IMR-90 (cell line): ENCODE measurements at regions not wholly inside any gene's neighbourhood (a gene's known extent, or its start where the extent isn't known, plus 50 kb on each side); places are given as distances from the start of the nearest gene placed in this dataset.

Experiments used
- ATAC-seq: fragments of 200-7000 bp; cut with Tn5 transposase; 2 replicates; pipeline ENCODE4 v1.9.1; 2020; ENCODE audit warnings: low read depth, mild to moderate bottlenecking, moderate library complexity
- BruUV-seq: library from RNA; stranded (reverse); fragments of 400-500 nt; replicated peaks from 2 replicates; lab custom pipeline; 2021; lab: Mats Ljungman, UMichigan
- CTCF ChIA-PET: fragments of 300-600 bp; formaldehyde crosslinking; extraction: SDS; loops from one replicate; lab custom pipeline; 2021; ENCODE audit warnings: antibody characterized with exemption; lab: Yijun Ruan, JAX
- POLR2A ChIA-PET: fragments of 300-600 bp; sonication (Branson Sonifier 250); formaldehyde crosslinking; loops from one replicate; lab custom pipeline; 2022; ENCODE audit warnings: antibody characterized with exemption; ENCODE audit not compliant: unreplicated experiment; lab: Charles Lee
- DNase-seq: peaks from one replicate; pipeline ENCODE4 v3.0.0; 2013
- H2AFZ ChIP-seq: replicated peaks from 2 replicates; pipeline ENCODE3; 2013; ENCODE audit warnings: low read length, mild to moderate bottlenecking; ENCODE audit not compliant: poor library complexity
- H2AK5ac ChIP-seq: 2 replicates; pipeline ENCODE4 v1.6.1; 2013; ENCODE audit warnings: low read depth, low read length, inconsistent platforms
- H2AK9ac ChIP-seq: replicated peaks from 2 replicates; pipeline ENCODE3; 2013; ENCODE audit warnings: mild to moderate bottlenecking, low read depth, low read length, moderate library complexity; ENCODE audit not compliant: poor library complexity
- H2BK120ac ChIP-seq: 2 replicates; pipeline ENCODE4 v1.6.1; 2013; ENCODE audit warnings: low read depth, low read length, inconsistent platforms
- H2BK15ac ChIP-seq: 3 replicates; pipeline ENCODE4 v1.6.1; 2013; ENCODE audit warnings: low read depth, low read length, inconsistent platforms
- H2BK20ac ChIP-seq: 2 replicates; pipeline ENCODE4 v1.6.1; 2013; ENCODE audit warnings: low read depth, mild to moderate bottlenecking, inconsistent platforms, low read length, moderate library complexity
- H2BK5ac ChIP-seq: 2 replicates; pipeline ENCODE4 v1.6.1; 2013; ENCODE audit warnings: mild to moderate bottlenecking, low read depth, low read length, inconsistent platforms; ENCODE audit not compliant: poor library complexity, severe bottlenecking
- H3K14ac ChIP-seq: replicated peaks from 2 replicates; pipeline ENCODE4 v1.6.1; 2013; ENCODE audit warnings: low read depth, low read length, inconsistent platforms
- H3K18ac ChIP-seq: 2 replicates; pipeline ENCODE4 v1.6.1; 2013; ENCODE audit warnings: low read depth, low read length, control low read depth
- H3K23ac ChIP-seq: 2 replicates; pipeline ENCODE4 v1.6.1; 2013; ENCODE audit warnings: low read depth, low read length, inconsistent platforms
- H3K27ac ChIP-seq: 2 replicates; pipeline ENCODE4 v1.5.1; 2013; ENCODE audit warnings: mild to moderate bottlenecking, control low read depth, low read length; ENCODE audit not compliant: insufficient read depth
- H3K27me3 ChIP-seq: 2 replicates; pipeline ENCODE4 v1.6.1; 2013; ENCODE audit warnings: low read length; ENCODE audit not compliant: control insufficient read depth, insufficient read depth
- H3K36me3 ChIP-seq: 2 replicates; pipeline ENCODE4 v1.6.1; 2013; ENCODE audit warnings: low read length, mixed read lengths; ENCODE audit not compliant: control insufficient read depth, insufficient read depth
- H3K4ac ChIP-seq: 2 replicates; pipeline ENCODE4 v1.6.1; 2013; ENCODE audit warnings: low read depth, low read length, inconsistent platforms
- H3K4me1 ChIP-seq: 2 replicates; pipeline ENCODE4 v1.6.1; 2013; ENCODE audit warnings: low read length, mixed read lengths; ENCODE audit not compliant: control insufficient read depth, insufficient read depth
- H3K4me2 ChIP-seq: 2 replicates; pipeline ENCODE4 v1.6.1; 2013; ENCODE audit warnings: low read depth, mild to moderate bottlenecking, control low read depth, low read length, moderate library complexity
- H3K4me3 ChIP-seq: 2 replicates; pipeline ENCODE4 v1.5.1; 2013; ENCODE audit warnings: low read depth, mild to moderate bottlenecking, control low read depth, low read length, moderate library complexity; ENCODE audit not compliant: insufficient read depth
- H3K56ac ChIP-seq: 2 replicates; pipeline ENCODE4 v1.6.1; 2013; ENCODE audit warnings: low read length, inconsistent platforms; ENCODE audit not compliant: insufficient read depth; ENCODE audit errors: extremely low read depth
- H3K79me1 ChIP-seq, 2 experiments: 2 replicates each; pipeline ENCODE4 v1.6.1; 2013; ENCODE audit warnings: low read length in 2 of 2, inconsistent platforms in 1 of 2, low read depth in 1 of 2
- H3K9ac ChIP-seq: 2 replicates; pipeline ENCODE4 v1.6.1; 2013; ENCODE audit warnings: low read depth, low read length, control low read depth
- H3K9me1 ChIP-seq: 2 replicates; pipeline ENCODE4 v1.6.1; 2013; ENCODE audit warnings: low read length, inconsistent platforms; ENCODE audit not compliant: insufficient read depth
- H3K9me3 ChIP-seq: 2 replicates; pipeline ENCODE4 v1.6.1; 2013; ENCODE audit warnings: low read length; ENCODE audit not compliant: control insufficient read depth, insufficient read depth
- H4K20me1 ChIP-seq: 2 replicates; pipeline ENCODE4 v1.6.1; 2013; ENCODE audit warnings: low read length, inconsistent platforms; ENCODE audit not compliant: insufficient read depth
- H4K5ac ChIP-seq: 2 replicates; pipeline ENCODE4 v1.6.1; 2013; ENCODE audit warnings: mild to moderate bottlenecking, low read depth, low read length, control low read depth
- H4K8ac ChIP-seq, 2 experiments: 2 replicates each; pipeline ENCODE4 v1.6.1; 2013; ENCODE audit warnings: low read depth in 2 of 2, low read length in 2 of 2, control low read depth in 1 of 2, inconsistent platforms in 1 of 2
- H4K91ac ChIP-seq: 2 replicates; pipeline ENCODE4 v1.6.1; 2013; ENCODE audit warnings: low read depth, low read length, inconsistent platforms; ENCODE audit not compliant: insufficient read depth
- BHLHE40 ChIP-seq: fragments of 150-350 bp; IDR thresholded peaks from 2 replicates; pipeline ENCODE4 v1.6.1; 2016; ENCODE audit warnings: mild to moderate bottlenecking, low read depth, low read length
- CEBPB ChIP-seq: IDR thresholded peaks from 2 replicates; pipeline ENCODE4 v1.6.1; 2012; ENCODE audit warnings: low read depth, low read length, improper control_type of control experiment
- CHD1 ChIP-seq: IDR thresholded peaks from 2 replicates; pipeline ENCODE4 v1.6.1; 2012; ENCODE audit warnings: low read depth, low read length, improper control_type of control experiment
- FOS ChIP-seq: fragments of 150-350 bp; IDR thresholded peaks from 2 replicates; pipeline ENCODE4 v1.6.1; 2016; ENCODE audit warnings: low read depth, low read length
- MAFK ChIP-seq: IDR thresholded peaks from 2 replicates; pipeline ENCODE4 v1.6.1; 2012; ENCODE audit warnings: low read depth, low read length, improper control_type of control experiment
- MAZ ChIP-seq: IDR thresholded peaks from 2 replicates; pipeline ENCODE4 v1.6.1; 2012; ENCODE audit warnings: low read depth, mild to moderate bottlenecking, low read length, improper control_type of control experiment, moderate library complexity, borderline replicate concordance
- MXI1 ChIP-seq: IDR thresholded peaks from 2 replicates; pipeline ENCODE4 v1.6.1; 2012; ENCODE audit warnings: low read depth, mild to moderate bottlenecking, low read length, moderate library complexity, borderline replicate concordance
- NFE2L2 ChIP-seq: fragments of 150-350 bp; IDR thresholded peaks from 2 replicates; pipeline ENCODE4 v1.6.1; 2016; ENCODE audit warnings: low read depth, mild to moderate bottlenecking, low read length
- POLR2A ChIP-seq: IDR thresholded peaks from 2 replicates; pipeline ENCODE4 v1.6.1; 2012; ENCODE audit warnings: mild to moderate bottlenecking, low read depth, low read length
- RAD21 ChIP-seq: IDR thresholded peaks from 2 replicates; pipeline ENCODE4 v1.6.1; 2012; ENCODE audit warnings: low read length, improper control_type of control experiment
- RCOR1 ChIP-seq: IDR thresholded peaks from 2 replicates; pipeline ENCODE4 v1.6.1; 2012; ENCODE audit warnings: mild to moderate bottlenecking, low read length, improper control_type of control experiment; ENCODE audit not compliant: insufficient replicate concordance
- RFX5 ChIP-seq: IDR thresholded peaks from 2 replicates; pipeline ENCODE4 v1.8.0; 2012; ENCODE audit warnings: low read depth, mild to moderate bottlenecking, low read length, moderate library complexity
- SMC3 ChIP-seq: fragments of 150-350 bp; IDR thresholded peaks from 2 replicates; pipeline ENCODE4 v1.6.1; 2016; ENCODE audit warnings: low read depth, mild to moderate bottlenecking, antibody characterized with exemption, low read length, moderate library complexity
- dilution Hi-C: fragments of 300-500 bp; cut with HindIII; formaldehyde crosslinking; loops from one replicate; pipeline ENCODE4 v1.14.3; 2018; ENCODE audit warnings: low sequenced_read_pairs; ENCODE audit not compliant: unreplicated experiment
- in situ Hi-C: fragments of 300-500 bp; cut with MboI; formaldehyde crosslinking; loops from 3 replicates; pipeline ENCODE4 v1.14.3; 2019; ENCODE audit warnings: low sequenced_read_pairs, inconsistent platforms, mixed read lengths
- intact Hi-C: fragments of 100-400 bp; cut with micrococcal nuclease; formaldehyde crosslinking; loops from 2 replicates; pipeline ENCODE4 v1.10.0; 2022
- TF ChIP-seq, protein P1 (sequence below): conservative IDR thresholded peaks from 2 replicates; pipeline ENCODE4 v1.5.1; 2012; ENCODE audit warnings: mild to moderate bottlenecking, low read depth, low read length, improper control_type of control experiment
- TF ChIP-seq, protein P2 (sequence below): fragments of 150-350 bp; IDR thresholded peaks from 2 replicates; pipeline ENCODE4 v1.6.1; 2016; ENCODE audit warnings: low read depth, mild to moderate bottlenecking, low read length, moderate library complexity, borderline replicate concordance
- TF ChIP-seq, protein P3 (sequence below): fragments of 150-350 bp; IDR thresholded peaks from 2 replicates; pipeline ENCODE4 v1.6.1; 2017; ENCODE audit warnings: mild to moderate bottlenecking, antibody characterized with exemption, low read length, low read depth

DNA sequence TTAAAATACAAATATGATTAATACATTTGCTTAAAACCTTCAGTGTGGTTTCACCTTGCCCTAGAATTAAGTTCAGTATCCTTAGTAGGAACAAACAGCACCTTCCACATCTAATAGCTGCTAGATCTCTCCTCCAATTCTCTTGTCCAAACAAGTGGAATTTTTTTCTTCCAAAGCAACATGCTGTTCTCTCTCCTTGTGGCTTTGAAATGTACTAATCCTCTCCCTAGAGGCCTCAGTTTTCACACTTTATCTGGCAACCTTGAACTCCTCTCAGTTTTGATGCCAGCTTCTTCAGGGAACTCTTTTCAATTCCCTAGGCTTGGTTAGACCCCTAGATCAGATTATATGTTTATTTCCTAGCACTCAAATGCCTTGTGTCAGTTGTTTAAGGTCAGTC lies 87.0 kb downstream of the GLUL start:
- no peak overlapping the region for H2BK15ac ChIP-seq
- H3K36me3 ChIP-seq: no peaks in the 10 kb centered on the region
- H2AK5ac ChIP-seq: no peak overlapping the region
- no peak overlapping the region for H4K5ac ChIP-seq
- no peak overlapping the region for H2BK5ac ChIP-seq
- intact Hi-C loops (no loop called here), in situ Hi-C loops (no loop called here), dilution Hi-C loops (no loop called here)
- ChIA-PET POLR2A (no interaction called here), CTCF (interaction anchor here (0.9 kb wide), 1 partner anchor 15 kb away, joined by 3 read pairs; no protein-coding TSS in a partner anchor)
- no peak overlapping the region for H2AFZ ChIP-seq
- H3K4ac ChIP-seq: no peak overlapping the region
- ATAC-seq (no peak), DNase-seq (no peak)
- H3K79me1 ChIP-seq: no peaks in the 10 kb centered on the region
- no peaks in the 10 kb centered on the region for H4K20me1 ChIP-seq
- H3K9me3 ChIP-seq: no peaks in the 10 kb centered on the region
- no peaks in the 10 kb centered on the region for H3K9me1 ChIP-seq
- no peak overlapping the region for H3K4me3 ChIP-seq
- TF ChIP-seq, protein P1, sequence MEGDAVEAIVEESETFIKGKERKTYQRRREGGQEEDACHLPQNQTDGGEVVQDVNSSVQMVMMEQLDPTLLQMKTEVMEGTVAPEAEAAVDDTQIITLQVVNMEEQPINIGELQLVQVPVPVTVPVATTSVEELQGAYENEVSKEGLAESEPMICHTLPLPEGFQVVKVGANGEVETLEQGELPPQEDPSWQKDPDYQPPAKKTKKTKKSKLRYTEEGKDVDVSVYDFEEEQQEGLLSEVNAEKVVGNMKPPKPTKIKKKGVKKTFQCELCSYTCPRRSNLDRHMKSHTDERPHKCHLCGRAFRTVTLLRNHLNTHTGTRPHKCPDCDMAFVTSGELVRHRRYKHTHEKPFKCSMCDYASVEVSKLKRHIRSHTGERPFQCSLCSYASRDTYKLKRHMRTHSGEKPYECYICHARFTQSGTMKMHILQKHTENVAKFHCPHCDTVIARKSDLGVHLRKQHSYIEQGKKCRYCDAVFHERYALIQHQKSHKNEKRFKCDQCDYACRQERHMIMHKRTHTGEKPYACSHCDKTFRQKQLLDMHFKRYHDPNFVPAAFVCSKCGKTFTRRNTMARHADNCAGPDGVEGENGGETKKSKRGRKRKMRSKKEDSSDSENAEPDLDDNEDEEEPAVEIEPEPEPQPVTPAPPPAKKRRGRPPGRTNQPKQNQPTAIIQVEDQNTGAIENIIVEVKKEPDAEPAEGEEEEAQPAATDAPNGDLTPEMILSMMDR: no peak
- TF ChIP-seq, protein P2, sequence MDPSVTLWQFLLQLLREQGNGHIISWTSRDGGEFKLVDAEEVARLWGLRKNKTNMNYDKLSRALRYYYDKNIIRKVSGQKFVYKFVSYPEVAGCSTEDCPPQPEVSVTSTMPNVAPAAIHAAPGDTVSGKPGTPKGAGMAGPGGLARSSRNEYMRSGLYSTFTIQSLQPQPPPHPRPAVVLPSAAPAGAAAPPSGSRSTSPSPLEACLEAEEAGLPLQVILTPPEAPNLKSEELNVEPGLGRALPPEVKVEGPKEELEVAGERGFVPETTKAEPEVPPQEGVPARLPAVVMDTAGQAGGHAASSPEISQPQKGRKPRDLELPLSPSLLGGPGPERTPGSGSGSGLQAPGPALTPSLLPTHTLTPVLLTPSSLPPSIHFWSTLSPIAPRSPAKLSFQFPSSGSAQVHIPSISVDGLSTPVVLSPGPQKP: no peak
- TF ChIP-seq, protein P3, sequence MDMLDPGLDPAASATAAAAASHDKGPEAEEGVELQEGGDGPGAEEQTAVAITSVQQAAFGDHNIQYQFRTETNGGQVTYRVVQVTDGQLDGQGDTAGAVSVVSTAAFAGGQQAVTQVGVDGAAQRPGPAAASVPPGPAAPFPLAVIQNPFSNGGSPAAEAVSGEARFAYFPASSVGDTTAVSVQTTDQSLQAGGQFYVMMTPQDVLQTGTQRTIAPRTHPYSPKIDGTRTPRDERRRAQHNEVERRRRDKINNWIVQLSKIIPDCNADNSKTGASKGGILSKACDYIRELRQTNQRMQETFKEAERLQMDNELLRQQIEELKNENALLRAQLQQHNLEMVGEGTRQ: no peak
- TF ChIP-seq POLR2A (no peak), FOS (no peak), BHLHE40 (no peak), SMC3 (no peak), MXI1 (no peak), CEBPB (no peak), NFE2L2 (no peak), RAD21 (no peak), MAZ (no peak), MAFK (no peak), CHD1 (no peak), RCOR1 (no peak), RFX5 (no peak)
- no peak overlapping the region for H3K9ac ChIP-seq
- H3K27me3 ChIP-seq: no peaks in the 10 kb centered on the region; the same call in 1 of the 2 replicates
- H3K4me2 ChIP-seq: no peak overlapping the region
- no peak overlapping the region for H2AK9ac ChIP-seq
- no peak overlapping the region for H4K91ac ChIP-seq
- H3K14ac ChIP-seq: no peak overlapping the region
- no peak overlapping the region for H2BK20ac ChIP-seq
- H4K8ac ChIP-seq: no peak overlapping the region
- no peaks in the 10 kb centered on the region for H3K4me1 ChIP-seq
- no peak overlapping the region for H2BK120ac ChIP-seq
- H3K23ac ChIP-seq: no peak overlapping the region
- H3K27ac ChIP-seq: no peak overlapping the region
- no peak overlapping the region for H3K18ac ChIP-seq
- no peak overlapping the region for H3K56ac ChIP-seq
- no TSS peak for BruUV-seq
